HG03196 (cell line): ENCODE measurements at regions not wholly inside any gene's neighbourhood (a gene's known extent, or its start where the extent isn't known, plus 50 kb on each side); places are given as distances from the start of the nearest gene placed in this dataset.
"Not testable (repeated sequence)": the region's sequence is repeated elsewhere in the genome, so short reads cannot be mapped to it uniquely, and the experiment has no call there.

ENCODE experiments used
- ATAC-seq: cut with Tn5 transposase; IDR thresholded peaks from one replicate; pipeline ENCODE4 v1.9.1; 2021; ENCODE audit not compliant: unreplicated experiment

DNA sequence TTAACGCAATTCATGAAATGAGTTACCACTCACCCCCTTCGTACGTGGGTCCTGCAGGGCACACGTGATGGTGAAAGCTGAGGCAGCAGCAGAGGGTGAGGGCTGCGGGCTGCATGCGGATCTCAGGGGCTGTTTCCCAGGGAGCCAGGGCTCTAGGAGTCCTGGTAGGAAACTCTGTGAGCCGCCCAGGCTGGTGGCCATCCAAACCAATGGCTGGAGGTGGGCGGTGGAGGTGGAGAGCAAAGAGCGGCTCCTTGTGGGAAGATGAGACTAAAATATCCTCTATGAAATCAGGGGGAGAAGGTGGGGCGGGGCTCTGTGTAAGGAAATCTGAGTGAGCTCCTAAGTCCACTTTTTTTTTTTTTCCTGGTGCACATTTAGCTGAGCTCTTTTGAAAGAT, 120.1 kb upstream of the SLC1A4 start:
- ATAC-seq, result no peak

DNA sequence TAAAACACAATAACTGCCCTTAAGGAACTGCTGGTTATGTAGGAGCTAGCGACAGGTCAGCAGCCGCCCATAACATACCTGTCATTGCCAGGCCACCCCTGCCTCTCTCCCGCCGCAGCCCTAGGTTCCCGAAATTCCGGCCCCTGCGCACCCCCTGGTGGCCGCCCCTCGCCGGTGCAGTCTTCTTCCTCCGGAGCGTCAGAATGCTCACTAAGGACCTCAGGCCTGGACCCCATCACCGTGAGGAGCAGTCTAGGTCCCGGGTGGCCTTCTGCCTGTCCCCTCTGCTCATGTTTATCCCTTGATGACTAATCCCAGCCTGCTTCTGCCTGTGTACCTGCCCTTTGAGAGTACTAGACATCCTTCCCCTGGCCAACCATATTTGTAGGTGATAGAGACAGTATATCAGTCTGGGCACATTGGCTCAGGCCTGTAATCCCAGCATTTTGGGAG, 115.7 kb upstream of the SLC1A4 start:
- peak; percentile 85 for ATAC-seq

GRCh38 chr2:64874593-64874992, 114.6 kb upstream of the SLC1A4 start:
- no peak for ATAC-seq

GRCh38 chr2:64875368-64875767, 113.8 kb upstream of the SLC1A4 start:
- no peak for ATAC-seq

- no peak for ATAC-seq
These were observed 113.0 kb upstream of the SLC1A4 start for GRCh38 chr2:64876137-64876647.

- ATAC-seq, result no peak
These were observed 109.5 kb upstream of the SLC1A4 start for GRCh38 chr2:64879745-64880144.

DNA sequence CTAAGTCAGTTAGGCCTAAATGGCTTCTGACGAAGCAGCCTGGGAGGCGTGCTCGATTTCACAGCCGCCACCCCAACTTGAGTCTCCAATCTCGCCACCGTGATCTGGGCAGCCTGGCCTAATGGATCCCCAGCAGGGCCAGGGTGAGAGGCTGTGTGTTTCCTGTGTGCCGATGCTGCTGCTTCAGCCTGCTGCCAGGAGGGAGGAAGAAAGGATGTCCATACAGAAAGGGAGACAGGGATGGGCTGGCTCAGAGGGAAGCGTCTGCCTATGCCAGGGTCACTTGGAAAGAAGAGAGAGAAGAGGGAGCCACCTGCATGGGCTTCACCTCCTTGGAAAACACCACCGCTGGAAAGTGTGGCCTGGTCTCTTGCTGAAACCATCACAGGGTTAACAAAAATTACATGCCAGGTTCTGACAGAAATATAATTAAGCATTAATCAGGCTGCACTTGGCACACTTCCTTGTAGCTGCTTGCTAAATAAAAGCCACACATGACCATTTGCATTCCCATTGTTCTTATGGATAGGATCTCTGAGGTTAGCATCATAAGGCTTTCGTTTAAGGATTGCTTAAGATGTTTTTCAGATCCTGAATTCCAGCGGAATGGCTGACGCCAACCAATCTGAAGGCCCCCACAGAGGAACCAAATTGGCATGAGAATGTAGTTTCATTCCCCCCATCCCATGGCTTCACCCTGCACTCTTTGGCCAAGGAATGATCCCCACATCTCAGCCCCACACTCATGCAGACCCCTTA, 108.8 kb upstream of the SLC1A4 start:
- ATAC-seq, result no peak

DNA sequence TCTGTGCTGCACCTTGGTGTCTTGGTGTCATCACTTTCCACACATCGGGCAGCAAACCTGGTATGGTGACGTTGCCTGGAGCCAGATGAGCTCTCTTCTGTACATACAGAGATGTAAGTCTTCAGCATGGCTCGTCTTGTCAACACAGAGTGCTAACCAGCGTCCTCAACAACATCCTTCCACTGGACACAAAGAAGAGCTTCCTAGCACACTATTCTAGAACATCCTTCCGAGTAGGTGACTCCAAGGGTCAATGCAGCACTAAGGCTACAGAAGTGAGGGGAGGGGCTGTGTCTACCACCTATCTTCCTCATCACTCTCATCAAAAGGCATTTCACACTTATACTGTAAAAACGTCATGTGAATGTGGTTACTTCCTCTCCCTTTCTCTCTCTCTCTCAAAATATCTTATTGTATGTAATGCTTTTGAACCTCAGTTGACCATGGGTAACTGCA, 108.1 kb upstream of the SLC1A4 start:
- no peak for ATAC-seq

GRCh38 chr2:64887565-64887964, 101.6 kb upstream of the SLC1A4 start:
- no peak for ATAC-seq

- ATAC-seq, result no peak
These were observed 100.4 kb upstream of the SLC1A4 start for GRCh38 chr2:64888591-64889309.

DNA sequence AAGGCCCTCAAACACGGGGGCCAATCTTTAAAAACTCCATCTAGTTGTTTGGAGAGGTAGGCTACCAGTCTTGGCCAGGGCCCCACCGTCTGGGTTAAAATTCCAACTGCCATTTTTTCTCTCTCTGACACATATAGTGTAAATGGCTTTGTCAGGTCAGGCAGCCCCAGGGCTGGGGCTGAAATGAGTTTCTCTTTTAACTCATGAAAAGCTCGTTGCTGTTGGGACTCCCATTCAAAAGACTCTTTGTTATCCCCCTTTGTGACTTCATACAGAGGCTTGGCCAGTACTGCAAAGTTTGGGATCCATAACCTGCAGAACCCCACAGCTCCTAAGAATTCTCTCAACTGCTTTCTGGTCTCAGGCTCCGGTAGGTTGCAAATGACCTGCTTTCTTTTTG, 99.4 kb upstream of the SLC1A4 start:
- no peak for ATAC-seq

DNA sequence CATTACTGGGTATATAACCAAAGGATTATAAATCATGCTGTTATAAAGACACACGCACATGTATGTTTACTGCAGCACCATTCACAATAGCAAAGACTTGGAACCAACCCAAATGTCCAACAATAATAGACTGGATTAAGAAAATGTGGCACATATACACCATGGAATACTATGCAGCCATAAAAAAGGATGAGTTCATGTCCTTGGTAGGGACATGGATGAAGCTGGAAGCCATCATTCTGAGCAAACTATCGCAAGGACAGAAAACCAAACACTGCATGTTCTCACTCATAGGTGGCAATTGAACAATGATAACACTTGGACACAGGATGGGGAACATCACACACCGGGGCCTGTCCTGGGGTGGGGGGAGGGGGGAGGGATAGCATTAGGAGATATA, 92.6 kb upstream of the SLC1A4 start:
- ATAC-seq, result not testable (repeated sequence)

GRCh38 chr2:64899081-64899865, 89.9 kb upstream of the SLC1A4 start:
- ATAC-seq, result no peak

DNA sequence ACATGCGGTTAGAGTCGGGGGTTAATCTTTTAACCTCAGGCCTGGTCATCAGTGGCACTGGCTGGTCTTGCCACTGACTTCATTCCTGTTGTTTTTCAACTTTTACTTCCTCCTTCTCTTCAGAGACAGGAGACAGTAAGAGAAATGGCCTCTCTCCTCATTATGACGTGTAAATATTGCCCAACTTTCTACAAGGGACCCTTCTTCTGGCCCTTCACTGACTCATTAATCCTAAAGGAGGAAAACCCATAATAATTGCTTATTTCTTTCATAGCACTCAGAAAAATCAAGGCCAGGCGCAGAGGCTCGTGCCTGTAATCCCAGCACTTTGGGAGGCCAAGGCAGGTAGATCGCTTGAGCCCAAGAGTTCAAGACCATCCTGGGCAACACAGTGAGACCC, 89.3 kb upstream of the SLC1A4 start:
- not testable (repeated sequence) for ATAC-seq

DNA sequence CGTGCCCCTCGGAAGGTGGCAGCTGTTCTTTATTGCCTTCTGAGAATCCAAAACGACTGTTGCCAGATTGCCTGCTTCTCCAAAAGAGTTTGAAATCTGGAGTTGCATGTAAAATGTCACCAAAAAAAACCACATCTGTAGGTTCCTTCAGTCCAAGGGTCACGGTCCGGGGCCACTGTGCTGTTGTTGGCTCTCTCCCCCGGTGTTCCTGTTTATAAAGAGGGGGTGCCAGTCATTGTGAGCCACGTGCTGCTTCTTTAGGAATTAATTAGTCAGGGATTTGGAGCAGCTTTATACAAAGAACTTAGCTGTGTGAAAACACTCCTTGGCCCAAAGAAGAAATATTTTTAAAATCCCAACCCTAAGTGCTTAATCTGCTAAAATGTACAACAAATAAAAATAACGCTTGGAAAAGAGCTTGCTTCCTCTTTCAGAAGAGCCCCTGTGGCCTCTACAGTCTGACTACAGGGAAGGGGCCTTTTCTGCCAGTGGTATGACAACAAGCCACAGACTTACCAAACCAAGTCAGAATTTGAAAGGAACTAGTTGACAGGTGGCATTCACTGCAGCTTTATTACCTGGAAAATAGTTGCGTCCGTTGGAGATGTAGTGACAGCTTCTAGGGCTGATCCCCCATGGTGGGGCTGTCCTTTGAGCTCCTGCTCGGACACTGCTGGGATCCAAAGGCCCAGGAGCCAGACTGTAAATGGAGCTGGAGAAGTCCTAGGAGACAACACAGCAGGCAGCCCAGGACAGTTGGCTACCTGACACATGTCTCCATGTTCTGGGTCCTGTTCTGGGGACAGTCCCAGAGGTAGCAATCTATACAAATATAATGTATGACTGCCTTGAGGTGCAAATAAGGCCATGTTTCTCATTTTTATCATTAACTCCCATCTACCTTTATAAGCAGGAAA, 84.5 kb upstream of the SLC1A4 start:
- ATAC-seq, result no peak

- no peak for ATAC-seq
These were observed 83.7 kb upstream of the SLC1A4 start for GRCh38 chr2:64905338-64906024.

DNA sequence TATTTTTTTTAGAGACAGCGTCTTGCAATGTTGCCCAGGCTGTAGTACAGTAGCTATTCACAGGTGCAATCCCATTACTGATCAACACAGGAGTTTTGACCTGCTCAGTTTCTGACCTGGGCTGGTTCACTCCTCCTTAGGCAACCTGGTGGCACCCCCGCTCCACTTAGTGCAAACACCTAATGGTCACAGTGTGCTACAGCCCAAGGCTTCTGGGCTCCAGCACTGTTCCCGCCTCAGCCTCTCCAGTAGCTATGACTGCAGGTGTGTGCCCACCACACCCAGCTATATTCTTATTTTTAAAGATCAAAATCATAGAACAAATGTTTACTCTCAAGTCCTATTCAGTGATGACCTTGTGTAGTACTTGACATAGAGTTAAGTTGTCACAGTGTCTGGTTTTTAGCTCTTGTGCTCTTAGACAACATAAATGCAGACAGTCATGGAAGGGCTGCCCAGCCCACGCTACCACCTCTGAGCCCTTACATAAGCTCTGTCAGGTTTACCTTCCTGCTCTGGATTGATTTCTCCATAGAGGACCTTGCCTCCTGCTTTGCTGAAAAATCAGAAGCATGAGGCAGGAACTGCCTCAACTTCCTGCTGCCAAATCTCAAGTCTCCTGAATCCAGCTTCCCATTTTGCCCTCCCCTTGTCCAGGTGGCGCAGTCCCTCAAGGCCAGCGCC, 82.2 kb upstream of the SLC1A4 start:
- no peak for ATAC-seq

DNA sequence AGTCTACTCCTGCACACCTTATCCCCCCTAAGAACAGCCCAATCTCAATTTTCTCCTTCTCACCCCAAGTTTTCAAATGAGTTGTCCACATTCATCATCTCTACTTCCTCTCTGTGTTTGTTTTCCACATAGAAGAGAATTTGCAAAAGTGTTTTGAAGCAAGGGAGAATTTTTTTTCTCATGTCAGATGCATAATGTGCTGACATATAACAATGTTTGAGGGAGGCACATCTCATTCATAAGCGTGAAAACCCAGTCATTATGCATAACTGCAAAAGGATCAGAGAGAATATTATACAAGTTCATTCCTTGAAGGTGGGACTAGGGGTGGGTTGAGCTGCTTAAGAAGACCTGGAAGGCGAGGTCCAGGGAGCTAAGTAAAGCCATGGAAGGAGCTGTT, 80.8 kb upstream of the SLC1A4 start:
- no peak for ATAC-seq

GRCh38 chr2:64910523-64910922, 78.7 kb upstream of the SLC1A4 start:
- ATAC-seq, result no peak
